ENCODE measurements at regions not wholly inside any gene's neighbourhood (a gene's known extent, or its start where the extent isn't known, plus 50 kb on each side); places are given as distances from the start of the nearest gene placed in this dataset.
"Not testable (repeated sequence)": the region's sequence is repeated elsewhere in the genome, so short reads cannot be mapped to it uniquely, and the experiment has no call there.

DNA sequence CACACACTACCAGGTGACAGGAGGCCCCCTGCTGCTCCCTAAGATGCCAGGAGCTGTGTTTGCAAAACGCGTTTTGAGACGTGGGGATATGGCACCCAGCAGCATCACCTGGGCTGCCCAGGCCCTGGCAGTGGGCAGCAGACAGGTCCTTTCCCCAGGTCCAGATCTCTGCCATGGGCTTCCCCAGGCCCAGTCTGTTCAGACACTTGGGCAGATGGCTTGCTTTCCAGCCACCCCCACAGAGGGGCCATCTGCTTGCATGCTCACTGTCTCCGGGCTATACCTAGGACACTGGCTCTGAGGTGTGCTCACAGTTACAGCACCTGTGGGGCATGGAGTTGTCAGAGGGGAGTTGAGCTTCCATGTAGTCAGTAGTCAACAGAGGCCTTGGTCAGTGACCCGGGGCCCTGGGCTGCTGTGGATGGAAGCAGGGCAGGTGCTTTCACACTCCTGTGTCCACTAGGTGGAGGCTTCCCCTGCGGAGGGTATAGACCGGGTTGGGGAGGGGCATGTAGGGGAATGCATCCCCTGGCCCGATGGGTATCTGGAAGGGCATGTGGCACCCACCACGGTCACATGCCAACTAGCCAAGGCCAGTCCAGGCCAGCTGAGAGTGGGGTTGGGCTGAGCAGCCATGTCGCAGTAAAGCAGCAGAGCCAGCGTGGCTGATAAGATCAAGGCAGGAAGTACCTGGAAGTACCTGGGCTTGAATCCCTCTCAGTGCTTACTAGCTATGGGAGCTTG lies 185.4 kb upstream of the SLC24A3 start:
- DNase-seq, result peak; percentile 30

DNA sequence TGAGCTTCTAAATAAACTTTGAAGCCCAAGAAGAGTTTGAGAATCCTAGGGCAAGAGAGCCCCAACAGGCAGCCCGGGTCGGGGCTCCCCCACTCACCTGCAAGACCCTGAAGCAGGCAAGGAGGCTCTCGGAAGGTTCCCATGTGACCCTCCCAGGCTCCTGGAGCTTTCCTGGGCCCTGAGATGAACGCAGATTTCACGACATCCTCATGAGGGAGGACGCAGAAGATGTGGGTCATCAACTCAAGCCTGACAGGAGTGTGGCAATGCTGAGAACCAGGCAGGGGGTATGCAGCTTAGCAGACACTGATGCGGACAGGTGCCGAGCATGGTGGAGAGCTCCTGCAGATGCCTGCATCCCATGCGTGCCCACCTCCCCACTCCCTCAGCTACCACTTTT lies 184.5 kb upstream of the SLC24A3 start:
- no peak for DNase-seq

DNA sequence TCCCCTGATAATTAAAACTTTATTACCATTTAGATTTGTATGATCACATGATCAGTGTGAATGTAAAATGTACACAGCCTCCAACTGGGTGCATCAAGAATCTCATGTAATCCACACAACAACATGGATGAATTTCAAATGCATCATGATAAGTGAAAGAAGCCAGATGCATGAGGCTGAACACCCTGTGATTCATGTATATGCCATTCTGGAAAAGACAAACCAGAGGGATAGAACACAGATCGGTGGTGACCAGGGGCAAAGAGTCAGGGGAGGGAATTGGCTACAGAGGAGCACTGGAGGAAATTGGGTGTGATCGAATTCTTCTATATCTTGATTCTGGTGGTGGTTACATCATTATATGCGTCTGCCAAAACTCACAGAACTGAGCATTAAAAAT lies 170.7 kb upstream of the SLC24A3 start:
- DNase-seq, result no peak

DNA sequence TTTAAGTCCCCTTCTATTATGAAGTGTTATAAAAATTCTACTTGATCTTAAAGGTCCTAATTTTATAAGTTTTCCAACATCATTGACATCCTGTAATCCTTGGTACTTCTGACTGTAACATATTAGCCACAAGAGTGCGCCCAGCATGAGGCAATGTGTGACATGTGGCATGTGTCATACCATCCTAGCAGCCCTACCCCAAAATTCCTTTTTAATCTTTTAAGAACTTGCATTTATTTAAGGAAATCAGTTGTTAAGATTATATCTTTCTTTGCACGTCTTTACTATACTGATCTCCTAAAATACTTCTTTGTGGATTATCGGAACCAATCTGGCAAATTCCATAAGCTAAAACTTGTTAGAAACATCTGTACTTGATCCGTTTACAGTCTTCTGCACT lies 167.1 kb upstream of the SLC24A3 start:
- peak; percentile 16 for DNase-seq

DNA sequence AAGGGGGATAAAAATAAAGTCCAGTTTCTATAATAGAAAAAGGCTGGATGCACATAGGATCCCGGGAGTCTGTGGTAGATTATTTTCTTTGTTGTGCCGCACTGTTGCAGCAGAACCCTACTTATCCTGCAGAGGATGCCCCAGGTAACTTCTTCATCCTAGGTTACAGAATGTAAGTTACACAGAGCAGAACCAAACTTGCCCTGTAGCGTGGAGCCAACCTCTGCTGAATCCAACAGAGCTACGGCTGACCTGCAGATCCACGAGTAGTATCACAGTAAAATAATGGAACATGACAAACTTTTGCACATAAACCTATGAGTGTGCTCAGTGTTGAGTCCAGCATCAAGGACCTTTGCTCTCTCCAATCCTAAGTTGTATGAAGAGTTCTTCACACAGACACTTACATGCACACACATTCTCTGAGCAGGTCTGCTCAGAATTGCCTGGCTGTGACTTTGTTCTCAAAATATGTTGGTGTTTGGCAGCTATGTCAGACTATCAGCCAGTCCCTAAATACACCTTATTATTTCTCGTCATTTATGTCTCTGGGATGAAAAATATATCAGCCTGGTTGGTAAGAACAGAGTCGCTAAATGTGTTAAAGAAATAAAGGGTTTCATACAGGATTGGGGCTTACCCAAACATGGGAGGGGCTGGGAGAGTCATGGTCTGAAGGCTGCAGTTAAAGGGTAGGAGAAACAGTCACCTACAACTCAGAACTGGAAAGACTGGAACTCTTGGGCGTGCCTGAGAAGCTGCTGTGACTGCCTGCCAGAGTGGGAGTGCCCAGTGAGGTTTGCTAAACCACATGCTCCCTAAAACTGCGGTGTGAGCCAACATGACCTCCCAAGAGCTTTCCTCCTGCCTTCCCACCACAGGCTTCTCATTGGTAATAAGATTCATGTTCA lies 165.1 kb upstream of the SLC24A3 start:
- peak; percentile 43 for DNase-seq

DNA sequence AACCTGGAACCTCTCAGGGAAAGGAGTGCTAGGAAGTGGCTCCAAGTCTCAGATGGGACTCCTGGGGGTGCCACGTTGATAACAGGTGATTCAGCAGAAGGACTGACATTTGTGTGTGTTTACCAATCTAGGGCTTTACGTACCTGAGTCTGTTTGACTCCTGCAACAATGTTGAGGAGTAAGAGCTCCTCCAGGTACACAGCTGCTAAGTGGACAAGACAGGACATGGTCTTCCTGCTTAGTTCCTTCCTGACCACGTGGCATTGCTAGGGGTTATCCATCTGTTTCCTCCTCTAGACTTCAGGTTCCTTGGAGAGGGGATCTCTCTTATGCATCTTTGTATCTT lies 164.5 kb upstream of the SLC24A3 start:
- peak; percentile 24 for DNase-seq

DNA sequence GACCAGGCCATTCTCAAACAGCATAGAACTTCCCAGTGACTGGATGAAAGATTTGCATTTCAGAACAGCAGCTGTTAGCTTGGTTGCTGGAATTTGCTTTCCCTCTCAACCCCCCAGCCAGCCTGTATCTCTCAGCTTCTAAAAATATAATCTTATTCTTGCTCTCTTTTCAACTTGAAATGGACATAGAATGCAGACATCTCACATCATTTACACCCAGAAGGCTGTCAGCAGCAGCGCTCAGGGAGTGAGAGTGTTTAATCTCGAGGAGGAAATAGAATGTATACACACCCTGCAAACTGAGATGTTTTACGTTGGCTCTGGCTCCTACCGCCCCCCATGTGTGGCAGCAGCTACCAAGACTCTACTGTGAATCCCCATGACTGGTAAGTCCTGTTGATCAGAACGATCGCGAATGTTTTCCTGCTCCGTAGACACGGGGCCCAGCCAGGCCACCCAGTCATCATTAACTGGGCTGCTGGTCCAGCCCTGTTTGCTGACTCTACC lies 163.4 kb upstream of the SLC24A3 start:
- DNase-seq, result no peak

DNA sequence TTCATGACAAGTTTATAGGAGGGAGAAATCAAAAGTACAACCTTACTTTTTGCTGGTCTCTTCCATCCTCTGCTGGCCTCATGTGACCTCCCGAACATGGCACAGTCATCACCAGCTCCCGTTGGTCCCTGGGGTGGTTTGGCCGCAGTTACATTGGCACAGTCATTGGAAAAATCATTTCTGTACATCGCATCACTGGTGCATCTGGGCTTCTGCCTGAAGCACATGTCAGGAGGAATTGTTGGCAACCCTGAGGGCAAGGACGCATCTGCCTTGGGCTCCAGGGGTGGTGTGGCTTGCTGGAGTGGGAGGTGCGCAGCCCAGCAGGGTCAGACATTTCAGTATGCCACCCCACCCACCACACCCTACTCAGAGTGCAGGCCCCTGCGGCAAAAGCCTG lies 162.9 kb upstream of the SLC24A3 start:
- DNase-seq, result no peak

DNA sequence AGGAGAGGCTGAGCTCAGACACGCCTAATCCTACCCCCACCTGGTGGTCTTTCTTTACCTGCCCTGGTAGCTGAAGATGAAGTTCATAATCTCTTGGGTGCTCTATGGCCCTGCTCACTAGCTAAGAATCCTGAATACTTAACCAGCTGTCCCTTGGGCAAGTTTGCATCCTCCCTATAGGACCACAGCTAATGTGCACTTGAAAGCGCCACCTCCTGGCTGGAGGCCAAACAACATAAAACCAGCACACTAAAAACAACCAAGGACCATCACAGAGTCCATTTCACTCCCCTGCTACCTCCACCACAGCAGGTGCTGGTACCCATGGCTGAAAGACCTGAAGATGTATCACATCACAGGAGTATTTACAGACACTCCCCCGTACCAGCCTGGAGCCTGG lies 155.5 kb upstream of the SLC24A3 start:
- peak; percentile 26 for DNase-seq

DNA sequence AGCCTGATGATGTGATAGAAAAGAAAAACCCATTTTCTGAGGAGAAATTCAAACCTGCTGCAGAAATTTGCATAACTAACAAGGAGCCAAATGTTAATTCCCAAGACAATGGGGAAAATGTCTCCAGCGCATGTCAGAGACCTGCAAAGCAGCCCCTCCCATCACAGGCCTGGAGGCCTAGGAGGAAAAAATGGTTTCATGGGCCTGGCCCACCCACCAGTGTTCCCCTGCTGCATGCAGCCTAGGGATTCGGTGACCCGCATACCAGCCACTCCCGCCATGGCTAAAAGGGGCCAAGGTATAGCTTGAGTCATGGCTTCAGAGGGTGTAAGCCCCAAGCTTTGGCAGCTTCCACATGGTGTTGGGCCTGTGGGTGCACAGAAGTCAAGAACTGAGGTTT lies 147.7 kb upstream of the SLC24A3 start:
- not testable (repeated sequence) for DNase-seq

DNA sequence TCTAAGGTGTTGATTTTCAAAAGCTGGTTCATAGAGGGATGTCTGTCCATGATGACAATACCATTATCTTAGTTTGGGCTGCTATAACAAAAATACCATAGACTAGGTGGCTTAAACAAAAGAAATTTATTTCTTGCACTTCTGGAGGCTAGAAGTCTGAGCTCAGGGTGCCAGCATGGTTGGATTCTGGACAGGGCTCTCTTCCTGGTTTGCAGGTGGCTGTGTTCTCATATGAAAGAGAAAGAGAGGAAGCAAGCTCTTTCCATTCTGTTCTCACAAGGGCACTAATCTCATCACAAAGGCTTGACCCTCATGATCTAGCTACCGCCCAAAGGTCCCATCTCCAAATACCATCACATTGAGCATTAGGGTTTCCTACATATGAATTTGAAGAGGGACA lies 144.5 kb upstream of the SLC24A3 start:
- DNase-seq, result no peak

DNA sequence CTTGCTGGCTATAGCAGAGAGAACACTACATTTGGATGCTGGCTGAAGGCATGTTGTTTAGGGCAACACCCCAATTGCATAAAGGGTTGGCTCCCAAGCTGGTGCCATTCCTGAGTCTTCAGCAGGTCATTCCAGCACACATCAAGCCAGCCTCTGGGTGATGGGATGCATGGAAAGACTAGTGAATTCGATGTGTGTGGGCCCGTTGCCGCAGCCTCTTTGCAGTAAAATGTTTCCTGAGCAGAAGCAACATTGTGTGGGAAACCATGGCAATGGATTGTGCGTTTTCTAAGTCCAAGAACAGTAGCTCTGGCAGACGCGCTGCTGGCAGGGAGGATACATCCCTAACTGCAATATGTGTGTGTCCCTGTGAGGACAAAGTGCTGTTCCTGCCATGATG lies 142.4 kb upstream of the SLC24A3 start:
- DNase-seq, result no peak

DNA sequence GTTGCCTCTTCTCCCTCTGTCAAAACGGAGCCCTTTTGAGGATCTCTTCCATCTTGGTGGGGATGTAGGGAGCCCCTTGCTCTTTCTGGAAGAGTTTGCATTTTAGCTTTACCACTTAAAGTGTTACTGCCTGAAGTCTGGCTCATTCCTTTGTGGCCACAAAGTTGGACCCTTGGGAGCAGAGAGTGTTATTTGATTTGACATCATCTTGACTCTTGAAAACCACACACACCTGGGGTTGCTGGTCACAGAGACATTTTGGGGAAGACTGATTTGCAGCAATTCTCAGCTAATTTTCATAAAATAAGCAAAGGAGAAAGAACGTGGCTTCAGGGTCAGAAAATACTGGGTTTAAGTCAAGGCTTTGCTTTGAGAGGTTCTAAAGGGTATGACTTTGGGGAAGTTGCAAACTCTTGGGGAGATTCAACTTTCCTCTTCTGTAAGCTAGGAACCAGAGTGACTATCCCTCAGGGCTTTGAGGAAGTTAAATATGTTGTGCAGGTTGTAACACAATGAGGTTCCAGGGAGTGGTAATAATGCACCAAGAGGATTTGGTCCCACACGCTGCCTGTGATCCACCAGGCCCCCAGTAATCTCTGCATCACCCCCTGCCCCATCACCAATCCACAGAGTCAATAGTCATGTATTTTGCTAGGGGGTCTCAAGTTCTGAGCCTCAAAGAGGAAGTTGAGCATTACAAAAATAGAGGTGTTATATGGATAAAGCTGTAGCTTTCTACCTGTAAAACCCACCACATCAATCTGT lies 141.6 kb upstream of the SLC24A3 start:
- no peak for DNase-seq

DNA sequence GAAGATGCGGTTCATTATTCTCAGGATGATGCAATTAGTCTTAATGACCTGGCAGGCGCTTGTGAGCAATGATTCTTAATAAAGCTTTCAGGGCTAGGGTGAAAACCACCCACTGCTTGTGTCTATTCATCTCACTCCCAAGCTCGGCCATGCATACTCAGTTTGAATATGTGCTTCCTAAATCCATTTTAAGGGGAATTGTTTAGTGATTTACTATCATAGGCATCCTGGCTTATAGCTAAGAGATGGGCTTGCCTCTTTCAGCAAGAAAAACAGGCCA lies 141.1 kb upstream of the SLC24A3 start:
- DNase-seq, result no peak

DNA sequence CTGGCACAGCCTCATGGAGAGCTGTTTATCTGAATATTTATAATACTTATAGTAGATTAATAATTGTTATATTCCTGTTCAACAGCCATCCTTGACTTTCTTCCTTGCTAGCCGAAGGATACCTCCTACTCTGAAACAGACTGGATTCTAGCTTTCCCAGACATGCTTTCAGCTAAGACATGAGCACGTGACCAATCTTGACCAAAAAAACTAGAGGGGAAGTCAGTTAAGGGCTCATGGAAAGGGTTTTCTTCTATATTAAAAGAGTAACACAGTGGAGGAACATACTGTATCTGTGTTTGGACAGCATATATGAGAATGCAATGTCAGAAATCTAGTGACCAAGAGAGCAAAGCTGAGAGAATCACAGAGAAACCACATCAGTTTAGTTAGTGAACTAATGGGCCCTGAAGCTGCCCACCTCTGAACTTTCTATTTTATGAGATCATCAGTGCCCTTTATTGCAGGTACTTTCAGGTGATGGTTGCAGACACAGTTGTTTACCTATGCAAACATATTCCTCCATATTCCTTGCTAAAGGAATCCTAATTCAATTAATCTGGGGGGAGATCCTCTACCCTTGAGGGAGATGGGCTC lies 140.4 kb upstream of the SLC24A3 start:
- no peak for DNase-seq

DNA sequence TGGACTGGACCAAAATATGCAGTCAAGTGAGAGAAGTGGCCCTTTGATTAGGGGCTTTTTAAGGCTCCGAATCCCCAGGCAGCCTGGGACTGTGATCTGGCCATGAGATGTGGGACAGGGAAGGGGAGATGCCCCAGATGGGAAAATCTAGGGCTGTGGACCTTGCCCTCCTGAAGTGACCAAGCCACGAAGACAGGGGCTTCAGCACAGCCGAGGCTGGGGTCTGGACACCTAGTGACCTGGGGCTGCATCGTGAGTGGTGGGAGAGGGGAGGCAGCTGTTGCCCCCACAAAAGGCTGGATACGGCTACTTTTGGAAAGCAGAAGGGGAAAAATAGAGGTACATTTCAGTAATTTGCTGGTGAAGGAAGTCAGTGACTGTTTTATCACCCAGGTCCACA lies 139.5 kb upstream of the SLC24A3 start:
- DNase-seq, result no peak

DNA sequence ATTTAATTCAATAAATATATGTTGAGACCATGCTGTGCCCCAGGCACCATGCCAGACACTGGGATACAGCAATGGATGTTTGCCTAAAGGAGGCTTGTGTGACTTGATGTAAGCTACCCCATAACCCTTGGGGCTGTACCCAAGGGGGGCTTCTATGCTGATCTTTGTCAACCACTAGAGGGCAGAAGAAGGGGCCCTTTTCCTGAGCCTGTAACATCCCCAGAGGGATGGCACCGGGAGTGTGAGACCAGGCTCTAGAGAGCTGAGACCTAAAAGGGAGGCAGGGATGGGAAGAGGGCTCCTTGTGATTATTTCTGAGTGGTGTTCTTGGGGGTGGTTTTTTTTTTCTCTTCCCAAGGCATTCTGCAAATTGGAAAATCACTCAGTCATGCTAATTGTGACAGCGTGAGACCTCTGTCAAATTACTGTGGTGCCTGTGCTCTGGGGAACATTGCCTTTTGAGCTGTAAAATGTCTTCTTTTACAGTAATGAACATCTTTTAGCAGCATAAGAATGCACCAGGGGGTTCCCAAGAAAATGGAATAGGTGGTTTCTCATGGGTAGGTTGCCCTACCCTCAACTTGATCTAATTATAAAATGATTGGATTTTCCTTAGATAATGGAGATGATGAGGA lies 138.7 kb upstream of the SLC24A3 start:
- DNase-seq, result peak; percentile 50

DNA sequence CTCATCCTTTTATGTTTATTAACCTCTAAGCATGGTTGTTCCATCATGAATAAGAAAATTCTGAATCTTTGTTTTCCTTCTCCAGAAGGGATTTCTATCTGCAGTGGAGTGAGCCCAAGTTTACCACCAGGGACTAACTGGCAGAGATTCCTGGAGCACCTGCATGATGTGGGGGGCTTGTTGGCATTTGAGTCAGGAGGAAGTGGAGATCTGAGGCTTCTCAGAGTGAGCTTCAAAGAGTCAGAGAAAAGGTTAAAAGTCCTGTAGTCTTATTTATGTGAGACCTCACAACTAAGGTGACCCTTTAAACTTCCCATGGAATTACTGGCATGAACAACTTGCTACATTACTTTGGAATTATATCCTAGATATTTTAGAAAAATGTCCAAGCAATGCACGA lies 138.1 kb upstream of the SLC24A3 start:
- no peak for DNase-seq

DNA sequence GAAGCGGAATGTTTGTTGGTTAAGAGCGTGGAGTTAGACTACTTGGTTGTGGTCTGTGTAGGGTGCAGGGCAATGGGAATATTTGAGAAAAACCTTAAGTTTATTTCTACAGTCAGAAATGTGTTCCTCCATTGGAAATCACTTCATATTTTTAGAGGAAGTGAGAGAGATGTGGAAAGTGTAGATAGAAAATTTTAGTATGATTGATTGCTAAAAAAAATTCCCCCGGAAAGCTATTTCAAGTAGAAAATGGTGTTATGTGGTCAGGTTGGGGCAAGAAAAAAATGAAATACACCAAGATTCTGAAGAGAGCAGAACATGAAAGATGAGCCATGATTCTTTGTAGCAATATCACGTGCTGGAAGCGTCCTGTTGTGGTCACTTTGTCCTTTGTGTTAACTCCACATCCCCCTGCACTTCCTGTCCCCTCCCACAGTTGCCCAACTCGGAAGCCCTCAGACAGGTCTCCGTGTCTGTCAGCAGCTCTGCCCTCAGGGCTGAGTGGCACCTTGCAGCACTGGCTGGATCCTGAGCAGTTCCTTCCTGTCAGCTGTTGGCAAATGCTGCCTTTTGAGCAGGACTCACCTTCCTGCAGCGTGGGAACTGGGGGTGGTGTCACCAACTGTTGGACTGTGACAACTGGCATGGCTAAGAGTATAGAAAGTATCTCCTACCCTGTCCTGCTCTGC lies 137.5 kb upstream of the SLC24A3 start:
- peak; percentile 63 for DNase-seq

DNA sequence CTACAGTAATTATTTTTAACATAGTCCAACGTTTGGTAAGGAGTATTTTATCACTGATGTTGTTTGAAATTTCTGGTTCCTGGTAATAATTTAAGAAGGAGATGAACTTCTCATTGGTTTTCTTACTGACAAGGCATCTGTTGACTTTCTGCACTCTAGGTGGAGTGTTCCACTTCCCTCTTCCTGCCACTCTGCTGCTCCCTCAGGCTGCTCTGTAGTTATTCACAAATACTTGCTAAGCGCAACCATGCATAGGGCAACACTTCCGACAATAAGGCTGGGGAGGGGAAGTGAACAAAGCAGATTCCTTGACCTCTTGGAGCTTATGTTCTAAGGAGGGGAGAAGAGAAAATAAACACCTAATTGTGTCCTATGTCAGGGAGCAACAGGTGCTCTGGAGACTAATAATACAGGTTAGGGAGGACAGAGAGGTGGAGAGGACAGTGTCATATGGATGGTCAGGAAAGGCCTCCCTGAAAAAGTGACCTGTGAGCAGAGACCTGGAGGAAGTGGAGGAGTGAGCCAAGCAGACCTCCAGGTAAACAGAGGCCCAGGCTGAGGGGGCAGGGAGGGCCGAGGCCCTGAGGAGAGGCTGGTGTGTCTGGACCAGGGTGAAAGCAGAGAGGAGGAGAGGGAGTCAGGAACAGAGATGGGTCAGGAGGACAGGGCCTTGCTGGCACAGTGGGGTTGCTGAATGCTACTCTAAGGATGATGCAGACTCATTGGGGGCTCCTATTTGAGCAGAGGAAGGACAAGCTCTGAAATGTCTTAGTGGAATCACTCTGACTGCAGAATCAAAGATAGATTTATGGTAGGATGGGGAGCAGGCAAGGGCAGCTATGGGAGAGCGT lies 134.8 kb upstream of the SLC24A3 start:
- DNase-seq, result peak; percentile 60
